Peyer's patch (tissue), 4 donors: ENCODE measurements at regions not wholly inside any gene's neighbourhood (a gene's known extent, or its start where the extent isn't known, plus 50 kb on each side); places are given as distances from the start of the nearest gene placed in this dataset.

Experiments used
- DNase-seq, 3 donors: peaks; one replicate each; pipeline ENCODE4 v3.0.0-alpha.2; 2017 to 2019
- H3K27ac ChIP-seq, 4 donors: fragments of 200-600 bp; sonication (generic); one replicate each; pipeline ENCODE4 v1.5.1; 2016 to 2019
- H3K27me3 ChIP-seq, 2 donors: fragments of 200-600 bp; sonication (generic); one replicate each; pipeline ENCODE4 v1.5.1; 2019
- H3K36me3 ChIP-seq, 3 donors: fragments of 200-600 bp; sonication (generic); one replicate each; pipeline ENCODE4 v1.5.1; 2016 to 2019
- H3K4me1 ChIP-seq, 4 donors: fragments of 200-600 bp; sonication (generic); one replicate each; pipeline ENCODE4 v1.5.1; 2016 to 2019
- H3K4me3 ChIP-seq, 4 donors: fragments of 200-600 bp; sonication (generic); 1 replicate in 3 of 4; 2 replicates in 1 of 4; pipeline ENCODE4 v1.5.1; 2016 to 2019; ENCODE audit warnings: mild to moderate bottlenecking in 1 of 4
- H3K9me3 ChIP-seq, 4 donors: fragments of 200-600 bp; sonication (generic); one replicate each; pipeline ENCODE4 v1.5.1; 2016 to 2019; ENCODE audit warnings: mild to moderate bottlenecking in 1 of 4
- CTCF ChIP-seq, 6 experiments: fragments of 450-650 bp in 4 of 6; fragments of 200-600 bp in 2 of 6; sonication (generic) in 1 of 6; IDR thresholded peaks; one replicate each; pipeline ENCODE4 v1.5.1; 2017 to 2019; ENCODE audit warnings: antibody characterized with exemption in 6 of 6, mild to moderate bottlenecking in 3 of 6, moderate library complexity in 1 of 6
- POLR2A ChIP-seq, 2 donors: fragments of 450-650 bp; IDR thresholded peaks; one replicate each; pipeline ENCODE4 v1.5.1; 2017; ENCODE audit warnings: antibody characterized with exemption in 2 of 2, mild to moderate bottlenecking in 2 of 2, moderate library complexity in 2 of 2

DNA sequence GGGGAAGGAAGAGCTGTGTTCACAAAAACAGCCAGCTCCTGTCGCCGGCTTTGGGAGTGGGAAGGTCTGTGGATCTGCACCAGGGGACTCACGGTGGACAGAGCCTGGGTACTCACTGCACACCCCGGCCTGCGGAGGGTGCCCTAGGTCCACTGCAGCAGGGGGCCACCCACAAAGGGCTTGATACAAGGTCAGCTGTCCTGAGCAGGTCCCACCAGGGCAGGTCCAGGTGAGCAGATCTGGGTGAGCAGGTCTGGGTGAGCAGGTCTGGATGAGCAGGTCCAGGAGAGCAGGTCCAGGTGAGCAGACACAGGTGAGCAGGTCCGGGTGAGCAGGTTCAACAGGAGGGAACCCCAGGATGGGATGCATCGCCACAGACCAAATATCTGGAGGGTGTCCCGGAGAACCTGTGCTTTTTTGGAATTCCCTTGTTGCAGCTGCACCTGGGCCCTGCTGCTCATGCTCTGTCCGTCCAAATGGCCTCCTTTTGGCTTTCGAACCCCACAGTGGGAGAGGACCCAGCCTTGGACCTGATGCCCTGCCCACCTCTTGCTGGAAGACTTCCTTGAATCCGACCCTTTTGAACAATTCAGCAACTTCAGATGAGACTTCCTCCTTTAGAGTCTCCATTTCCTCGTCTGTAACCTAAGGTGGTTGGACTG, 485.3 kb downstream of the TBC1D22A start:
- no peaks in the 10 kb centered on the region for H3K4me1 ChIP-seq
- no peak overlapping the region for H3K27ac ChIP-seq
- no peaks in the 10 kb centered on the region for H3K27me3 ChIP-seq
- no peaks in the 10 kb centered on the region for H3K36me3 ChIP-seq
- H3K4me3 ChIP-seq = no peak overlapping the region
- DNase-seq = peak in 1 of 3 donors; percentile 6
- H3K9me3 ChIP-seq = no peaks in the 10 kb centered on the region
- TF ChIP-seq CTCF (IDR thresholded peaks at IDR 0.05) = no peak
- no peak for TF ChIP-seq POLR2A (IDR thresholded peaks at IDR 0.05)

- Histone ChIP-seq H3K27me3 (no peaks in the 10 kb centered on the region), H3K9me3 (no peaks in the 10 kb centered on the region), H3K36me3 (no peaks in the 10 kb centered on the region), H3K27ac (no peak overlapping the region), H3K4me3 (no peak overlapping the region), H3K4me1 (no peaks in the 10 kb centered on the region)
- DNase-seq = no peak
- no peak for TF ChIP-seq POLR2A (IDR thresholded peaks at IDR 0.05)
- no peak for TF ChIP-seq CTCF (IDR thresholded peaks at IDR 0.05)
These were observed 483.3 kb downstream of the TBC1D22A start for GRCh38 chr22:47245786-47246185.

- Histone ChIP-seq H3K27ac (no peak overlapping the region), H3K4me1 (no peaks in the 10 kb centered on the region), H3K4me3 (no peak overlapping the region), H3K9me3 (no peaks in the 10 kb centered on the region), H3K36me3 (no peaks in the 10 kb centered on the region), H3K27me3 (no peaks in the 10 kb centered on the region)
- TF ChIP-seq POLR2A (IDR thresholded peaks at IDR 0.05) (no peak), CTCF (IDR thresholded peaks at IDR 0.05) (no peak)
- no peak for DNase-seq
These were observed 482.8 kb downstream of the TBC1D22A start for GRCh38 chr22:47245286-47245685.

DNA sequence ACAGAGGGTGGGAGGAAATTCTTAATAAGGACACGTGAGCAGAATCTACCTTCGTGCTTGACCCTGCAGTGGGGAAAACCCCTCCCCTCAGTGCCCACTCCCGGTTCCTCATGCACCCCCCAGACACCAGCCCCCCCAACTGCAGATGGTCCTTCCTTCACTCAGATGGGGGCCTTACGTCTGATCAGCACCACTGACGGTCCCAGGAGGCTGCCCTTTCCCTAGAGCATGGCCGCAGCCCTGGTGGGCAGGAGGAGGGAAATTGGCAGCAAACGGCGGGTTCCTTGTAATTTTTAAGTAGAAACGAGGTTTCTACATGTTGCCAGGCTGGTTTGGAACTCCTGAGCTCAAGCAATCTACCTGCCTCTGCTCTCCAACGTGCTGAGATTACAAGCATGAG, 477.7 kb downstream of the TBC1D22A start:
- Histone ChIP-seq H3K9me3 (no peaks in the 10 kb centered on the region), H3K4me3 (no peak overlapping the region), H3K27ac (no peak overlapping the region), H3K4me1 (no peaks in the 10 kb centered on the region), H3K27me3 (no peaks in the 10 kb centered on the region), H3K36me3 (no peaks in the 10 kb centered on the region)
- TF ChIP-seq CTCF (IDR thresholded peaks at IDR 0.05) = no peak
- DNase-seq = peak in 1 of 3 donors; percentile 8

- no peak for TF ChIP-seq CTCF (IDR thresholded peaks at IDR 0.05)
- TF ChIP-seq POLR2A (IDR thresholded peaks at IDR 0.05) = no peak
- no peak overlapping the region for H3K4me3 ChIP-seq
- H3K27ac ChIP-seq = no peak overlapping the region
- no peaks in the 10 kb centered on the region for H3K9me3 ChIP-seq
- H3K4me1 ChIP-seq = no peaks in the 10 kb centered on the region
- H3K36me3 ChIP-seq = no peaks in the 10 kb centered on the region
- DNase-seq = peak in 1 of 3 donors; percentile 1
- no peaks in the 10 kb centered on the region for H3K27me3 ChIP-seq
These were observed 477.0 kb downstream of the TBC1D22A start for GRCh38 chr22:47239474-47239860.
